CD14-positive monocyte (primary cell): ENCODE measurements at regions not wholly inside any gene's neighbourhood (a gene's known extent, or its start where the extent isn't known, plus 50 kb on each side); places are given as distances from the start of the nearest gene placed in this dataset.

Source experiments
- DNase-seq, 3 donors: peaks; one replicate each; pipeline ENCODE4 v3.0.0-alpha.2; 2011 to 2022
- H2AFZ ChIP-seq: 2 replicates; pipeline ENCODE4 v1.6.0; 2012; ENCODE audit warnings: mild to moderate bottlenecking, low read depth, low read length, inconsistent platforms; ENCODE audit not compliant: insufficient read depth, poor library complexity, severe bottlenecking
- H3K27ac ChIP-seq, 2 donors: 1 replicate in 1 of 2; 2 replicates in 1 of 2; pipeline ENCODE4 v1.5.1; 2012 to 2013; ENCODE audit warnings: low read length in 2 of 2, control low read depth in 1 of 2, inconsistent platforms in 1 of 2, low read depth in 1 of 2, mild to moderate bottlenecking in 1 of 2
- H3K27me3 ChIP-seq, 2 donors: one replicate each; pipeline versions ENCODE4 v1.6.0 to v1.6.1; 2011 to 2013; ENCODE audit warnings: low read length in 2 of 2; ENCODE audit not compliant: control insufficient read depth in 2 of 2, insufficient read depth in 2 of 2
- H3K36me3 ChIP-seq, 2 donors: replicated peaks in 1 of 2; 1 replicate in 1 of 2; 2 replicates in 1 of 2; pipeline versions ENCODE4 v1.5.1 to v1.6.1; 2012 to 2013; ENCODE audit warnings: low read length in 2 of 2, control low read depth in 1 of 2, inconsistent platforms in 1 of 2, mild to moderate bottlenecking in 1 of 2; ENCODE audit not compliant: insufficient read depth in 2 of 2, control insufficient read depth in 1 of 2
- H3K4me1 ChIP-seq, 2 donors: 1 replicate in 1 of 2; 2 replicates in 1 of 2; pipeline versions ENCODE4 v1.5.1 to v1.6.1; 2012 to 2013; ENCODE audit warnings: low read length in 2 of 2, control low read depth in 1 of 2, inconsistent platforms in 1 of 2, mild to moderate bottlenecking in 1 of 2, moderate library complexity in 1 of 2; ENCODE audit not compliant: insufficient read depth in 2 of 2, control insufficient read depth in 1 of 2
- H3K4me2 ChIP-seq: replicated peaks from 2 replicates; pipeline ENCODE3; 2012; ENCODE audit warnings: low read length, moderate library complexity, mild to moderate bottlenecking; ENCODE audit not compliant: poor library complexity, severe bottlenecking; ENCODE audit errors: extremely low read depth
- H3K4me3 ChIP-seq, 3 experiments: fragments of 200-600 bp in 1 of 3; sonication (generic) in 1 of 3; replicated peaks in 1 of 3; 1 replicate in 2 of 3; 2 replicates in 1 of 3; pipeline ENCODE4 v1.5.1; 2011 to 2013; ENCODE audit warnings: low read length in 3 of 3, mild to moderate bottlenecking in 3 of 3, control low read depth in 2 of 3, low read depth in 2 of 3, inconsistent platforms in 1 of 3, moderate library complexity in 1 of 3
- H3K79me2 ChIP-seq: 2 replicates; pipeline ENCODE4 v1.6.0; 2012; ENCODE audit warnings: mild to moderate bottlenecking, control low read depth, inconsistent platforms, low read length, moderate library complexity; ENCODE audit not compliant: insufficient read depth
- H3K9ac ChIP-seq: 2 replicates; pipeline ENCODE4 v1.6.0; 2017; ENCODE audit warnings: low read length, mild to moderate bottlenecking; ENCODE audit not compliant: insufficient read depth, poor library complexity, severe bottlenecking
- H3K9me3 ChIP-seq, 2 donors: replicated peaks in 1 of 2; 1 replicate in 1 of 2; 2 replicates in 1 of 2; pipeline versions ENCODE4 v1.5.1 to v1.6.1; 2012 to 2013; ENCODE audit warnings: low read length in 2 of 2, control low read depth in 1 of 2; ENCODE audit not compliant: control insufficient read depth in 1 of 2, insufficient read depth in 1 of 2
- H4K20me1 ChIP-seq: 2 replicates; pipeline ENCODE4 v1.6.0; 2012; ENCODE audit warnings: mild to moderate bottlenecking, low read length, control low read depth, moderate library complexity; ENCODE audit not compliant: insufficient read depth
- H3K27ac Mint-ChIP-seq, 7 donors: one replicate each; pipeline ENCODE4 v1.8.0; 2020; ENCODE audit warnings: mild to moderate bottlenecking in 7 of 7, mixed read lengths in 7 of 7, moderate library complexity in 6 of 7, inconsistent platforms in 2 of 7
- H3K27me3 Mint-ChIP-seq, 3 donors: one replicate each; pipeline ENCODE4 v1.8.0; 2021 to 2022; ENCODE audit warnings: low read depth in 3 of 3, mild to moderate bottlenecking in 3 of 3, mixed read lengths in 3 of 3, moderate library complexity in 3 of 3, inconsistent platforms in 1 of 3
- H3K36me3 Mint-ChIP-seq, 2 donors: one replicate each; pipeline ENCODE4 v1.8.0; 2020; ENCODE audit warnings: mixed read lengths in 2 of 2, inconsistent platforms in 1 of 2, mild to moderate bottlenecking in 1 of 2
- H3K4me1 Mint-ChIP-seq: one replicate; pipeline ENCODE4 v1.8.0; 2020; ENCODE audit warnings: mild to moderate bottlenecking, mixed read lengths
- H3K4me3 Mint-ChIP-seq, 2 donors: one replicate each; pipeline ENCODE4 v1.8.0; 2020; ENCODE audit warnings: mild to moderate bottlenecking in 2 of 2, mixed read lengths in 2 of 2, moderate library complexity in 1 of 2
- H3K9me3 Mint-ChIP-seq, 7 donors: one replicate each; pipeline ENCODE4 v1.8.0; 2020 to 2022; ENCODE audit warnings: mixed read lengths in 7 of 7, mild to moderate bottlenecking in 6 of 7, moderate library complexity in 6 of 7, inconsistent platforms in 2 of 7
- CTCF ChIP-seq: fragments of 200-600 bp; IDR thresholded peaks from one replicate; pipeline ENCODE4 v1.8.0; 2022; ENCODE audit warnings: antibody characterized with exemption, mild to moderate bottlenecking
- WGBS: methylation state at CpG from one replicate; pipeline ENCODE4 v1.1.5; 2013; ENCODE audit warnings: missing lambda C conversion rate; ENCODE audit not compliant: insufficient coverage; 5-methylcytosine and 5-hydroxymethylcytosine counted together
- intact Hi-C, 2 donors: fragments of 100-400 bp; cut with micrococcal nuclease; formaldehyde crosslinking; loops; one replicate each; pipeline versions ENCODE4 v1.15.0 to v1.15.1; 2023

GRCh38 chr17:70562137-70562536 is 392.8 kb downstream of the KCNJ2 start:
- Mint-ChIP-seq H3K27me3 (no peaks in the 10 kb centered on the region), H3K4me1 (peaks cover 4% of the 10 kb centered on the region), H3K4me3 (no peak overlapping the region), H3K9me3 (peaks cover 0 to 5% (median 0%) of the 10 kb centered on the region in 7 donors), H3K27ac (no peak overlapping the region), H3K36me3 (no peaks in the 10 kb centered on the region)
- TF ChIP-seq CTCF, result no peak
- no peaks in the 10 kb centered on the region for H4K20me1 ChIP-seq
- H3K9me3 ChIP-seq, result no peaks in the 10 kb centered on the region
- WGBS, result no CpG with 5 or more reads among the region's 1 CpG
- no peak overlapping the region for H3K4me2 ChIP-seq
- H3K9ac ChIP-seq, result no peak overlapping the region
- intact Hi-C loops, result no loop called here
- H3K27ac ChIP-seq, result no peak overlapping the region
- no peaks in the 10 kb centered on the region for H3K36me3 ChIP-seq
- no peak overlapping the region for H3K4me3 ChIP-seq
- no peaks in the 10 kb centered on the region for H3K79me2 ChIP-seq
- no peak overlapping the region for H2AFZ ChIP-seq
- H3K27me3 ChIP-seq, result no peaks in the 10 kb centered on the region
- H3K4me1 ChIP-seq, result no peaks in the 10 kb centered on the region
- DNase-seq, result no peak

GRCh38 chr17:70563281-70563820 is 394.0 kb downstream of the KCNJ2 start:
- Histone ChIP-seq H3K4me2 (no peak overlapping the region), H3K9ac (no peak overlapping the region), H3K79me2 (no peaks in the 10 kb centered on the region), H3K4me3 (no peak overlapping the region), H3K4me1 (no peaks in the 10 kb centered on the region), H3K27me3 (no peaks in the 10 kb centered on the region), H4K20me1 (no peaks in the 10 kb centered on the region), H3K27ac (no peak overlapping the region), H2AFZ (no peak overlapping the region), H3K9me3 (no peaks in the 10 kb centered on the region), H3K36me3 (no peaks in the 10 kb centered on the region)
- H3K4me1 Mint-ChIP-seq, result peaks cover 4% of the 10 kb centered on the region
- intact Hi-C loops, result no loop called here
- no peak overlapping the region for H3K27ac Mint-ChIP-seq
- TF ChIP-seq CTCF, result no peak
- WGBS, result no CpG with 5 or more reads among the region's 2 CpGs
- DNase-seq, result no peak
- no peaks in the 10 kb centered on the region for H3K36me3 Mint-ChIP-seq
- H3K4me3 Mint-ChIP-seq, result no peak overlapping the region
- no peaks in the 10 kb centered on the region for H3K27me3 Mint-ChIP-seq
- peaks cover 0 to 5% (median 0%) of the 10 kb centered on the region in 7 donors for H3K9me3 Mint-ChIP-seq
